B cell (primary cell): ENCODE measurements at regions not wholly inside any gene's neighbourhood (a gene's known extent, or its start where the extent isn't known, plus 50 kb on each side); places are given as distances from the start of the nearest gene placed in this dataset.

Experiments
- ATAC-seq: fragments of 200-7000 bp; cut with Tn5 transposase; one replicate; pipeline ENCODE4 v1.10.0; 2021; ENCODE audit warnings: low read depth, mild to moderate bottlenecking, moderate number of reproducible peaks, moderate library complexity
- CTCF ChIA-PET: fragments of 350-600 bp; sonication (Branson Sonifier 250); formaldehyde crosslinking; loops from one replicate; lab custom pipeline; 2021; ENCODE audit warnings: antibody characterized with exemption, inconsistent platforms; lab: Charles Lee
- POLR2A ChIA-PET: fragments of 350-600 bp; sonication (Branson Sonifier 250); formaldehyde crosslinking; loops from one replicate; lab custom pipeline; 2021; ENCODE audit warnings: antibody characterized with exemption; lab: Charles Lee
- DNase-seq: peaks from one replicate; pipeline ENCODE4 v3.0.0; 2013
- H2AFZ ChIP-seq: 2 replicates; pipeline ENCODE4 v1.6.1; 2012; ENCODE audit warnings: mild to moderate bottlenecking, low read depth, low read length; ENCODE audit not compliant: insufficient read depth, poor library complexity, severe bottlenecking
- H3K27ac ChIP-seq, 2 donors: 1 replicate in 1 of 2; 2 replicates in 1 of 2; pipeline ENCODE4 v1.5.1; 2012 to 2013; ENCODE audit warnings: low read length in 2 of 2, mild to moderate bottlenecking in 2 of 2, moderate library complexity in 1 of 2
- H3K27me3 ChIP-seq, 4 experiments: fragments of 200-600 bp in 1 of 4; sonication (generic) in 1 of 4; replicated peaks in 1 of 4; 1 replicate in 2 of 4; 2 replicates in 2 of 4; pipeline versions ENCODE4 v1.6.1 to v1.7.0; 2013 to 2016; ENCODE audit warnings: low read length in 3 of 4, mild to moderate bottlenecking in 2 of 4, mixed read lengths in 1 of 4, moderate library complexity in 1 of 4; ENCODE audit not compliant: insufficient read depth in 4 of 4, control insufficient read depth in 3 of 4; ENCODE audit errors: control extremely low read depth in 1 of 4
- H3K36me3 ChIP-seq, 2 experiments: replicated peaks in 1 of 2; 1 replicate in 1 of 2; 2 replicates in 1 of 2; pipeline versions ENCODE4 v1.6.1 to v1.7.1; 2013; ENCODE audit warnings: low read length in 1 of 2; ENCODE audit not compliant: insufficient read depth in 2 of 2, control insufficient read depth in 1 of 2; ENCODE audit errors: control extremely low read depth in 1 of 2, extremely low read depth in 1 of 2
- H3K4me1 ChIP-seq, 2 donors: fragments of 200-600 bp in 1 of 2; sonication (generic) in 1 of 2; 1 replicate in 1 of 2; 2 replicates in 1 of 2; pipeline versions ENCODE4 v1.5.1 to v1.6.1; 2013 to 2017; ENCODE audit warnings: low read length in 2 of 2; ENCODE audit not compliant: control insufficient read depth in 2 of 2, insufficient read depth in 2 of 2
- H3K4me2 ChIP-seq: replicated peaks from 2 replicates; pipeline ENCODE3; 2012; ENCODE audit warnings: mild to moderate bottlenecking, low read depth, low read length; ENCODE audit not compliant: poor library complexity, severe bottlenecking
- H3K4me3 ChIP-seq, 5 experiments: fragments of 200-600 bp in 1 of 5; sonication (generic) in 1 of 5; 1 replicate in 3 of 5; 2 replicates in 2 of 5; pipeline versions ENCODE4 v1.5.1 to v1.7.0; 2011 to 2016; ENCODE audit warnings: low read length in 4 of 5, mild to moderate bottlenecking in 4 of 5, low read depth in 2 of 5, control low read depth in 1 of 5, moderate library complexity in 1 of 5; ENCODE audit not compliant: insufficient read depth in 1 of 5; ENCODE audit errors: control extremely low read depth in 1 of 5, extremely low read depth in 1 of 5
- H3K79me2 ChIP-seq: fragments of 200-600 bp; sonication (generic); one replicate; pipeline ENCODE4 v1.6.0; 2016; ENCODE audit warnings: low read length; ENCODE audit not compliant: control insufficient read depth, insufficient read depth
- H3K9ac ChIP-seq: fragments of 200-600 bp; sonication (generic); 2 replicates; pipeline ENCODE4 v1.6.1; 2017; ENCODE audit warnings: mild to moderate bottlenecking, low read length, moderate library complexity
- H3K9me3 ChIP-seq, 3 donors: one replicate each; pipeline versions ENCODE4 v1.6.1 to v1.7.1; 2013; ENCODE audit warnings: low read length in 2 of 3; ENCODE audit not compliant: control insufficient read depth in 2 of 3, insufficient read depth in 1 of 3; ENCODE audit errors: control extremely low read depth in 1 of 3
- H4K20me1 ChIP-seq: 2 replicates; pipeline ENCODE4 v1.6.0; 2012; ENCODE audit warnings: mild to moderate bottlenecking, low read length; ENCODE audit not compliant: insufficient read depth, control insufficient read depth, poor library complexity, severe bottlenecking
- H3K27ac Mint-ChIP-seq: one replicate; pipeline ENCODE4 v1.8.0; 2021; ENCODE audit warnings: mixed read lengths
- H3K27me3 Mint-ChIP-seq: one replicate; pipeline ENCODE4 v1.8.0; 2021; ENCODE audit warnings: mixed read lengths
- H3K4me1 Mint-ChIP-seq: one replicate; pipeline ENCODE4 v1.8.0; 2021; ENCODE audit warnings: mixed read lengths
- H3K4me3 Mint-ChIP-seq: one replicate; pipeline ENCODE4 v1.8.0; 2021; ENCODE audit warnings: mixed read lengths
- H3K9me3 Mint-ChIP-seq: one replicate; pipeline ENCODE4 v1.8.0; 2022; ENCODE audit warnings: mixed read lengths; ENCODE audit not compliant: insufficient read depth
- CTCF ChIP-seq: fragments of 200-600 bp; IDR thresholded peaks from one replicate; pipeline ENCODE4 v1.8.0; 2022; ENCODE audit warnings: antibody characterized with exemption, mild to moderate bottlenecking
- EZH2 ChIP-seq: IDR thresholded peaks from 2 replicates; pipeline ENCODE4 v1.6.1; 2012; ENCODE audit warnings: borderline replicate concordance, low read depth, mild to moderate bottlenecking, moderate library complexity, low read length; ENCODE audit not compliant: insufficient read depth, poor library complexity, severe bottlenecking
- WGBS: methylation state at CpG from one replicate; pipeline ENCODE4 v1.1.5; 2013; ENCODE audit warnings: missing lambda C conversion rate; ENCODE audit not compliant: insufficient coverage; 5-methylcytosine and 5-hydroxymethylcytosine counted together
- intact Hi-C: fragments of 100-400 bp; cut with micrococcal nuclease; formaldehyde crosslinking; loops from one replicate; pipeline ENCODE4 v1.10.0; 2022

- no peak overlapping the region for H3K4me3 Mint-ChIP-seq
- Histone ChIP-seq H4K20me1 (no peaks in the 10 kb centered on the region), H3K27me3 (no peaks in the 10 kb centered on the region), H3K79me2 (no peaks in the 10 kb centered on the region), H3K9ac (no peak overlapping the region), H2AFZ (no peak overlapping the region), H3K9me3 (no peaks in the 10 kb centered on the region), H3K4me2 (no peak overlapping the region), H3K4me1 (no peaks in the 10 kb centered on the region), H3K27ac (no peak overlapping the region), H3K4me3 (no peak overlapping the region), H3K36me3 (no peaks in the 10 kb centered on the region)
- ATAC-seq (no peak), DNase-seq (no peak)
- intact Hi-C loops = no loop called here
- H3K9me3 Mint-ChIP-seq = no peaks in the 10 kb centered on the region
- no peaks in the 10 kb centered on the region for H3K27me3 Mint-ChIP-seq
- CTCF ChIA-PET = no interaction called here
- no peaks in the 10 kb centered on the region for H3K4me1 Mint-ChIP-seq
- H3K27ac Mint-ChIP-seq = no peak overlapping the region
- WGBS = no CpG with 5 or more reads among the region's 2 CpGs
- POLR2A ChIA-PET = no interaction called here
- TF ChIP-seq CTCF (no peak), EZH2 (no peak)
Observed at GRCh38 chr9:106717686-106718085, 145.3 kb upstream of the ZNF462 start.

- DNase-seq (no peak), ATAC-seq (no peak)
- H3K4me1 Mint-ChIP-seq = no peaks in the 10 kb centered on the region
- no peaks in the 10 kb centered on the region for H3K27me3 Mint-ChIP-seq
- no peaks in the 10 kb centered on the region for H3K4me1 ChIP-seq
- no peaks in the 10 kb centered on the region for H4K20me1 ChIP-seq
- no peak overlapping the region for H3K4me2 ChIP-seq
- H3K27me3 ChIP-seq = no peaks in the 10 kb centered on the region
- no peaks in the 10 kb centered on the region for H3K9me3 ChIP-seq
- CTCF ChIA-PET = no interaction called here
- no peaks in the 10 kb centered on the region for H3K9me3 Mint-ChIP-seq
- H3K4me3 ChIP-seq = no peak overlapping the region
- no peak overlapping the region for H2AFZ ChIP-seq
- no peaks in the 10 kb centered on the region for H3K79me2 ChIP-seq
- intact Hi-C loops = no loop called here
- H3K27ac ChIP-seq = no peak overlapping the region
- H3K36me3 ChIP-seq = no peaks in the 10 kb centered on the region
- H3K4me3 Mint-ChIP-seq = no peak overlapping the region
- no peak overlapping the region for H3K27ac Mint-ChIP-seq
- no peak overlapping the region for H3K9ac ChIP-seq
- TF ChIP-seq EZH2 = no peak
- no peak for TF ChIP-seq CTCF
- POLR2A ChIA-PET = no interaction called here
Observed at GRCh38 chr9:106718936-106719335, 144.0 kb upstream of the ZNF462 start.
